GM23338 (cell line): ENCODE measurements at regions not wholly inside any gene's neighbourhood (a gene's known extent, or its start where the extent isn't known, plus 50 kb on each side); places are given as distances from the start of the nearest gene placed in this dataset.

Experiments used
- ATAC-seq: fragments of 200-7000 bp; cut with Tn5 transposase; 3 replicates; pipeline ENCODE4 v1.9.1; 2020
- DNase-seq: peaks from one replicate; pipeline ENCODE4 v3.0.0-alpha.2; 2015; ENCODE audit warnings: low spot score
- H2AFZ ChIP-seq: fragments of 200-600 bp; sonication (generic); 2 replicates; pipeline ENCODE4 v1.8.0; 2016; ENCODE audit warnings: antibody characterized with exemption, mild to moderate bottlenecking, moderate library complexity
- H3F3A ChIP-seq: fragments of 200-600 bp; sonication (generic); replicated peaks from 2 replicates; pipeline ENCODE4 v1.8.0; 2017; ENCODE audit warnings: antibody characterized with exemption, mixed run types, low read depth
- H3K27ac ChIP-seq: fragments of 200-600 bp; sonication (generic); 2 replicates; pipeline ENCODE4 v1.6.1; 2016; ENCODE audit warnings: low read depth
- H3K27me3 ChIP-seq: fragments of 200-600 bp; sonication (generic); 2 replicates; pipeline ENCODE4 v1.8.0; 2016; ENCODE audit warnings: mild to moderate bottlenecking, mixed run types, moderate library complexity; ENCODE audit not compliant: insufficient read depth
- H3K36me3 ChIP-seq: fragments of 200-600 bp; sonication (generic); 2 replicates; pipeline ENCODE4 v1.8.0; 2016; ENCODE audit warnings: mild to moderate bottlenecking; ENCODE audit not compliant: insufficient read depth
- H3K4me1 ChIP-seq: fragments of 200-600 bp; sonication (generic); 2 replicates; pipeline ENCODE4 v1.8.0; 2016; ENCODE audit warnings: mild to moderate bottlenecking, moderate library complexity; ENCODE audit not compliant: insufficient read depth
- H3K4me2 ChIP-seq: fragments of 200-600 bp; sonication (generic); 2 replicates; pipeline ENCODE4 v1.7.1; 2017; ENCODE audit warnings: mixed run types
- H3K4me3 ChIP-seq: fragments of 200-600 bp; sonication (generic); 2 replicates; pipeline ENCODE4 v1.6.1; 2016; ENCODE audit warnings: mixed run types
- H3K79me2 ChIP-seq: fragments of 200-600 bp; sonication (generic); replicated peaks from 2 replicates; pipeline ENCODE4 v1.8.0; 2017; ENCODE audit warnings: mild to moderate bottlenecking; ENCODE audit not compliant: insufficient read depth
- H3K9me2 ChIP-seq: fragments of 200-600 bp; sonication (generic); 2 replicates; pipeline ENCODE4 v1.8.0; 2017; ENCODE audit not compliant: insufficient read depth
- H4K20me1 ChIP-seq: fragments of 200-600 bp; sonication (generic); replicated peaks from 2 replicates; pipeline ENCODE4 v1.8.0; 2017; ENCODE audit warnings: mild to moderate bottlenecking; ENCODE audit not compliant: insufficient read depth
- H3K27ac Mint-ChIP-seq: 2 replicates; pipeline ENCODE4 v1.8.0; 2020; ENCODE audit warnings: inconsistent platforms, mild to moderate bottlenecking, moderate library complexity, mixed read lengths
- H3K27me3 Mint-ChIP-seq: 3 replicates; pipeline ENCODE4 v1.8.0; 2022; ENCODE audit warnings: low read depth, mild to moderate bottlenecking, moderate library complexity, mixed read lengths, inconsistent platforms; ENCODE audit not compliant: insufficient read depth, poor library complexity
- H3K36me3 Mint-ChIP-seq: 3 replicates; pipeline ENCODE4 v1.8.0; 2021; ENCODE audit warnings: low read depth, mild to moderate bottlenecking, inconsistent platforms, moderate library complexity, mixed read lengths
- H3K4me1 Mint-ChIP-seq: 3 replicates; pipeline ENCODE4 v1.8.0; 2020; ENCODE audit warnings: mild to moderate bottlenecking, inconsistent platforms, mixed read lengths
- H3K4me3 Mint-ChIP-seq: 3 replicates; pipeline ENCODE4 v1.8.0; 2021; ENCODE audit warnings: moderate library complexity, mild to moderate bottlenecking, inconsistent platforms, mixed read lengths
- H3K9me3 Mint-ChIP-seq: 3 replicates; pipeline ENCODE4 v1.8.0; 2020; ENCODE audit warnings: moderate library complexity, mild to moderate bottlenecking, inconsistent platforms, mixed read lengths
- ETS1 ChIP-seq: IDR thresholded peaks from 2 replicates; pipeline ENCODE4 v1.6.1; 2016; ENCODE audit warnings: antibody characterized with exemption
- NANOG ChIP-seq: IDR thresholded peaks from 2 replicates; pipeline ENCODE4 v1.6.1; 2016; ENCODE audit warnings: antibody characterized with exemption, borderline replicate concordance
- REST ChIP-seq: IDR thresholded peaks from one replicate; pipeline ENCODE4 v1.6.1; 2018; ENCODE audit warnings: antibody characterized with exemption; ENCODE audit not compliant: unreplicated experiment
- STAT1 ChIP-seq: IDR thresholded peaks from one replicate; pipeline ENCODE4 v1.6.1; 2016; ENCODE audit warnings: antibody characterized with exemption; ENCODE audit not compliant: unreplicated experiment
- ZNF462 ChIP-seq: fragments of 250-450 bp; sonication (Bioruptor Pico); IDR thresholded peaks from 2 replicates; pipeline ENCODE4 v1.5.0; 2020; ENCODE audit warnings: mild to moderate bottlenecking, moderate library complexity

- TF ChIP-seq ZNF462 (CRISPR knock-in tag) (no peak), ETS1 (no peak), REST (no peak), NANOG (no peak)
Observed at GRCh38 chr4:111530446-111530845, 614.8 kb upstream of the FAM241A start (continued).

- DNase-seq (no peak), ATAC-seq (no peak)
- Mint-ChIP-seq H3K36me3 (no peaks in the 10 kb centered on the region), H3K27me3 (peaks cover 2% of the 10 kb centered on the region), H3K27ac (no peak overlapping the region), H3K4me3 (no peak overlapping the region), H3K9me3 (no peaks in the 10 kb centered on the region), H3K4me1 (peaks cover 6% of the 10 kb centered on the region; the same call in 2 of the 3 replicates)
- Histone ChIP-seq H3K4me3 (no peak overlapping the region), H3K79me2 (no peaks in the 10 kb centered on the region), H3F3A (no peaks in the 10 kb centered on the region), H3K27ac (no peak overlapping the region), H3K9me2 (no peaks in the 10 kb centered on the region), H3K27me3 (no peaks in the 10 kb centered on the region), H4K20me1 (no peaks in the 10 kb centered on the region), H3K36me3 (no peaks in the 10 kb centered on the region), H2AFZ (no peak overlapping the region), H3K4me1 (peaks cover 7% of the 10 kb centered on the region), H3K4me2 (no peak overlapping the region)
- TF ChIP-seq NANOG: no peak
- no peak for TF ChIP-seq ZNF462 (CRISPR knock-in tag)
- TF ChIP-seq STAT1: no peak
Observed at GRCh38 chr4:111535792-111536191, 609.5 kb upstream of the FAM241A start.
